ENCODE measurements at regions not wholly inside any gene's neighbourhood (a gene's known extent, or its start where the extent isn't known, plus 50 kb on each side); places are given as distances from the start of the nearest gene placed in this dataset.

DNA sequence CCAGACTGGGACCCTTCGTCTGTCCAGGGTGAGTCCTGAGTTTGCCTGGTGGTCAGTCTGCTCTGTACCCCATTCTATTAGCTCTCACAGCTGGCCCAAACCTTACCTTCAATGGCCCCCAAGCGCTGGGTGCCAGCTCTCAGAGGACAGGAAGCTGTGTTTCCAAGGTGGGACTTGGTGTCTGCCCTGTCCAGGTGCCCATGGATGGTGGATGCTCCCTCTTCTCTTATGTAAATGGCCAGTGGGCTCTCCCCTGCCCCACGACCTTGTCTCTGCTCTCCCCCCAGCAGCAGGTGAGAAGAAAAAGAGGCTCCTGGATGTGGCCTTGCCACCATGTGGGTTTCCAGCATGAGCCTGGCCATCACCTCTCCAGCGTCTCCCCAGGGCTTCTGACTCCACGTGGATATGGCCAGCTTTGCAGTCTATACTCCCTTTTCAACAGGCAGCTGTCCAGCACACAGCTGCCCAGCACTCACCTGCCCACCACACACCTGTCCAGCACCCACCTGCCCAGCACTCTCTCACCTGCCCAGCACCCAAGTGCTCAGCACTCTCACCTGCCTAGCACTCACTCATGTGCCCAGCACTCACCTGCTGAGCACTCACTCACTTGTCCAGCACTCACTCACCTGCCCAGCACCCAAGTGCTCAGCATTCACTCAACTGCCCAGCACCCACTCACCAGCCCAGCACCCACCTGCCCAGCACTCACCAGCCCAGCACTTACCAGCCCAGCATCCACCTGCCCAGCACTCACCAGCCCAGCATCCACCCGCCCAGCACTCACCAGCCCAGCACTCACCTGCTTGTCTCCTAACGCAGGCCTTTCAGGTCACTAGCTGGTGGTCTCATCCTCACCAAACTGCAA is 136.2 kb upstream of the IRX2 start:
- POLR2A ChIA-PET: no interaction called here
- WGBS (ENCODE audit: low lambda C conversion rate): 2% methylated on average over 7 of the region's 7 CpGs
- DNase-seq: no peak
- Histone ChIP-seq H3K4me1 (ENCODE audit: control insufficient read depth in 1 of 2, insufficient read depth in 2 of 2, low read depth in 1 of 2, low read length in 1 of 2) (no peaks in the 10 kb centered on the region), H3K36me3 (replicated peaks in 1 of 2; ENCODE audit: control insufficient read depth in 1 of 2, insufficient read depth in 2 of 2, low read length in 1 of 2) (no peaks in the 10 kb centered on the region), H3K79me2 (ENCODE audit: insufficient read depth) (no peaks in the 10 kb centered on the region), H4K20me1 (ENCODE audit: insufficient read depth) (no peaks in the 10 kb centered on the region), H3K9me2 (no peaks in the 10 kb centered on the region), H3F3A (replicated peaks; ENCODE audit: insufficient read depth) (no peaks in the 10 kb centered on the region), H3K27ac (ENCODE audit: low read depth in 2 of 2, low read length in 1 of 2) (no peak overlapping the region), H3K4me3 (ENCODE audit: low read depth in 2 of 2, low read length in 1 of 2) (no peak overlapping the region), H3K4me2 (no peak overlapping the region), H2AFZ (ENCODE audit: low read depth) (no peak overlapping the region), H3K27me3 (ENCODE audit: insufficient read depth) (no peaks in the 10 kb centered on the region), H3K9ac (no peak overlapping the region), H3K9me3 (no peaks in the 10 kb centered on the region)
- CTCF ChIA-PET: no interaction called here
- no peak for TF ChIP-seq RAD21 (IDR thresholded peaks at IDR 0.05; ENCODE audit: low read length)
- TF ChIP-seq, protein P1, sequence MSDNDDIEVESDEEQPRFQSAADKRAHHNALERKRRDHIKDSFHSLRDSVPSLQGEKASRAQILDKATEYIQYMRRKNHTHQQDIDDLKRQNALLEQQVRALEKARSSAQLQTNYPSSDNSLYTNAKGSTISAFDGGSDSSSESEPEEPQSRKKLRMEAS (IDR thresholded peaks at IDR 0.05; ENCODE audit: low read depth): no peak
- TF ChIP-seq USF1 (IDR thresholded peaks at IDR 0.05; ENCODE audit: borderline replicate concordance, low read depth): no peak
- TF ChIP-seq FOXJ3 (CRISPR knock-in tag; IDR thresholded peaks at IDR 0.05): no peak
- no peak for TF ChIP-seq MEF2A (IDR thresholded peaks at IDR 0.05; ENCODE audit: borderline replicate concordance, low read depth)
- no peak for TF ChIP-seq RFX5 (IDR thresholded peaks at IDR 0.05; ENCODE audit: low read length)
- no peak for TF ChIP-seq NFIC (IDR thresholded peaks at IDR 0.05; ENCODE audit: borderline replicate concordance)
- TF ChIP-seq JUND (IDR thresholded peaks at IDR 0.05): no peak
- TF ChIP-seq IRF3 (IDR thresholded peaks at IDR 0.05; ENCODE audit: low read depth, low read length): no peak
- TF ChIP-seq YY1 (IDR thresholded peaks at IDR 0.05; ENCODE audit: low read depth): no peak
- no peak for TF ChIP-seq SMC3 (IDR thresholded peaks at IDR 0.05; ENCODE audit: low read depth, low read length)

DNA sequence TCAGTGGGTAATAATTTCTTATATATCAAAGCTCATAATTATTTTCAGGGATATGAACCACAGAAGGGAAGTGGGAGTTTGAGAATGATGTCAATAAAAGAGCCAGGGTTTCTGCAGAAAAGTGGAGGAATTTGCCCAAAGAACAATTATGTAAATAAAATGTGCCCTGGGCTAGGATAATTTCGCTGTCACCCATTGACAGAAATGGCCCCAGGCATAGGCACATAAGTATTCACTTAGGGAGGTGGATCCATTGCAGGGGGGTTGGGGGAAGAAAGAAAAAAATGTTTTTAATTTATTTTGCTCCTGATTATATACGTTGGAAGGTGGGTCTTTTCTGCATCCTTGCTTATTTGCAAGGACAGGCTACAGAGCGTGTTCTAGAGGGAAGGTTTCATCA is 135.1 kb upstream of the IRX2 start:
- Histone ChIP-seq H3K4me2 (no peak overlapping the region), H2AFZ (ENCODE audit: low read depth) (no peak overlapping the region), H3K27me3 (ENCODE audit: insufficient read depth) (no peaks in the 10 kb centered on the region), H3K36me3 (replicated peaks in 1 of 2; ENCODE audit: control insufficient read depth in 1 of 2, insufficient read depth in 2 of 2, low read length in 1 of 2) (no peaks in the 10 kb centered on the region), H3K9ac (no peak overlapping the region), H3K4me1 (ENCODE audit: control insufficient read depth in 1 of 2, insufficient read depth in 2 of 2, low read depth in 1 of 2, low read length in 1 of 2) (no peaks in the 10 kb centered on the region), H3K4me3 (ENCODE audit: low read depth in 2 of 2, low read length in 1 of 2) (no peak overlapping the region), H3K9me3 (no peaks in the 10 kb centered on the region), H4K20me1 (ENCODE audit: insufficient read depth) (no peaks in the 10 kb centered on the region), H3K79me2 (ENCODE audit: insufficient read depth) (no peaks in the 10 kb centered on the region), H3F3A (replicated peaks; ENCODE audit: insufficient read depth) (no peaks in the 10 kb centered on the region), H3K27ac (ENCODE audit: low read depth in 2 of 2, low read length in 1 of 2) (no peak overlapping the region), H3K9me2 (no peaks in the 10 kb centered on the region)
- no peak for TF ChIP-seq EP300 (IDR thresholded peaks at IDR 0.05; ENCODE audit: borderline replicate concordance in 1 of 2, low read depth in 1 of 2, low read length in 1 of 2)
- no peak for TF ChIP-seq RFX5 (IDR thresholded peaks at IDR 0.05; ENCODE audit: low read length)
- WGBS (ENCODE audit: low lambda C conversion rate): 1% methylated on average over 3 of the region's 3 CpGs
- CTCF ChIA-PET: interaction anchor here (0.6 kb wide), 1 partner anchor 12 kb away, joined by 5 read pairs; no protein-coding TSS in a partner anchor
- DNase-seq: no peak
- POLR2A ChIA-PET: no interaction called here
